Stomach (tissue), 8 donors: ENCODE measurements at regions not wholly inside any gene's neighbourhood (a gene's known extent, or its start where the extent isn't known, plus 50 kb on each side); places are given as distances from the start of the nearest gene placed in this dataset.
A peak's percentile ranks its signal among the peaks of the same experiment; 100 is the strongest.

Experiments
- DNase-seq, 2 donors: peaks; one replicate each; pipeline versions ENCODE4 v3.0.0 to v3.0.0-alpha.2; 2013 to 2019
- H3K27ac ChIP-seq, 5 donors: fragments of 200-600 bp in 4 of 5; sonication (generic) in 4 of 5; one replicate each; pipeline ENCODE4 v1.5.1; 2013 to 2019; ENCODE audit warnings: mild to moderate bottlenecking in 1 of 5, moderate library complexity in 1 of 5
- H3K27me3 ChIP-seq, 3 donors: fragments of 200-600 bp; sonication (generic); one replicate each; pipeline ENCODE4 v1.5.1; 2017 to 2019; ENCODE audit warnings: mixed run types in 1 of 3
- H3K36me3 ChIP-seq, 4 donors: fragments of 200-600 bp; sonication (generic); 1 replicate in 3 of 4; 2 replicates in 1 of 4; pipeline ENCODE4 v1.5.1; 2016 to 2019
- H3K4me1 ChIP-seq, 4 donors: fragments of 200-600 bp; sonication (generic); one replicate each; pipeline ENCODE4 v1.5.1; 2016 to 2019
- H3K4me3 ChIP-seq, 4 donors: fragments of 200-600 bp; sonication (generic) in 3 of 4; one replicate each; pipeline ENCODE4 v1.5.1; 2016 to 2019; ENCODE audit warnings: mild to moderate bottlenecking in 1 of 4
- H3K9me3 ChIP-seq, 4 donors: fragments of 200-600 bp; sonication (generic); one replicate each; pipeline ENCODE4 v1.5.1; 2016 to 2019
- CTCF ChIP-seq, 7 experiments: fragments of 450-650 bp in 4 of 7; fragments of 200-600 bp in 3 of 7; sonication (generic) in 3 of 7; IDR thresholded peaks; one replicate each; pipeline ENCODE4 v1.5.1; 2016 to 2019; ENCODE audit warnings: antibody characterized with exemption in 7 of 7, control low read depth in 2 of 7, mild to moderate bottlenecking in 1 of 7
- EP300 ChIP-seq: sonication (generic); formaldehyde crosslinking; IDR thresholded peaks from one replicate; pipeline ENCODE4 v1.6.1; 2017; ENCODE audit warnings: antibody characterized with exemption
- POLR2A ChIP-seq, 4 donors: fragments of 450-650 bp; IDR thresholded peaks; one replicate each; pipeline ENCODE4 v1.6.1; 2016; ENCODE audit warnings: antibody characterized with exemption in 4 of 4, control low read depth in 2 of 4, mild to moderate bottlenecking in 1 of 4, moderate library complexity in 1 of 4
- POLR2AphosphoS5 ChIP-seq, 3 donors: sonication (generic); formaldehyde crosslinking; IDR thresholded peaks; one replicate each; pipeline ENCODE4 v1.6.1; 2016; ENCODE audit warnings: antibody characterized with exemption in 3 of 3
- WGBS, 5 donors: extraction: QIAGEN DNeasy Blood & Tissue Kit in 3 of 5; methylation state at CpG; one replicate each; pipeline versions ENCODE4 v1.1.5 to v1.1.7; 2013 to 2018; 5-methylcytosine and 5-hydroxymethylcytosine counted together
- intact Hi-C: fragments of 100-400 bp; cut with DNase I; formaldehyde crosslinking; loops from one replicate; pipeline ENCODE4 v1.15.1; 2023; ENCODE audit warnings: low total_unique reads
- donor health status: healthy with polysubstance abuse.
- donor health status: Bipolar disorder and iron deficiency.
- donor health status: healthy.

- DNase-seq, result peak in 1 of 2 donors; percentile 41
- WGBS, 5 donors, result 50 to 64% (median 59%) methylated on average over 7 of the region's 7 CpGs
- Histone ChIP-seq H3K4me1 (peaks cover 0 to 11% (median 0%) of the 10 kb centered on the region in 4 donors), H3K27me3 (peaks cover 0 to 26% (median 0%) of the 10 kb centered on the region in 3 donors), H3K36me3 (no peaks in the 10 kb centered on the region), H3K27ac (no peak overlapping the region), H3K4me3 (no peak overlapping the region), H3K9me3 (no peaks in the 10 kb centered on the region)
- intact Hi-C loops, result no loop called here
- no peak for TF ChIP-seq CTCF (IDR thresholded peaks at IDR 0.05)
- TF ChIP-seq POLR2AphosphoS5 (IDR thresholded peaks at IDR 0.05), result no peak
- no peak for TF ChIP-seq POLR2A (IDR thresholded peaks at IDR 0.05)
- no peak for TF ChIP-seq EP300
Measured at GRCh38 chr11:134519788-134520187, 107.7 kb upstream of the B3GAT1 start.

DNA sequence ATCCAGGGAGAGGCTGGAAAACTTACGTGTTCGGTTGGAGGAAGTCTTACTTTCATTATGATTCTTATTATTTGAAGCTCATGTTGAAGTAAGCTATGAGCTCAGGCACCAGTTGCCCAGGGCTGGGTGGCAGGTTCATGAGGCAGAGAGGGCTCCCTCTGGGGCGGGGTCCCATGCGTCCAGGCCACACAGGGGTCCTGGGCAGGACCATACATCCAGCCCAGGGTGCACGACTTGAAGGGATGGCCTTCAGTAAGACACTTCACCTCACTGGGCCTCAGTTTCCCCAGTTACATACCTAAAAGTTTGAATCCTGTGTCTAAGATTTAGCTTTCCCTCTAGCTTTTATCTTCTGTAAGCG lies 107.3 kb upstream of the B3GAT1 start:
- Histone ChIP-seq H3K27me3 (peaks cover 0 to 26% (median 0%) of the 10 kb centered on the region in 3 donors), H3K27ac (no peak overlapping the region), H3K4me3 (no peak overlapping the region), H3K36me3 (no peaks in the 10 kb centered on the region), H3K9me3 (no peaks in the 10 kb centered on the region), H3K4me1 (peaks cover 0 to 11% (median 0%) of the 10 kb centered on the region in 4 donors)
- WGBS, 5 donors, result 78 to 80% (median 80%) methylated on average over 6 of the region's 6 CpGs
- TF ChIP-seq CTCF (IDR thresholded peaks at IDR 0.05), result no peak
- TF ChIP-seq POLR2A (IDR thresholded peaks at IDR 0.05), result no peak
- no peak for TF ChIP-seq POLR2AphosphoS5 (IDR thresholded peaks at IDR 0.05)
- no peak for TF ChIP-seq EP300
- DNase-seq, result no peak
- intact Hi-C loops, result no loop called here

- Histone ChIP-seq H3K36me3 (no peaks in the 10 kb centered on the region), H3K27ac (no peak overlapping the region), H3K4me3 (no peak overlapping the region), H3K9me3 (no peaks in the 10 kb centered on the region), H3K27me3 (peaks cover 0 to 26% (median 0%) of the 10 kb centered on the region in 3 donors), H3K4me1 (peaks cover 0 to 11% (median 0%) of the 10 kb centered on the region in 4 donors)
- intact Hi-C loops, result no loop called here
- 85 to 92% (median 90%) methylated on average over 18 to 20 of the region's 20 CpGs for WGBS, 5 donors
- TF ChIP-seq EP300 (no peak), POLR2AphosphoS5 (IDR thresholded peaks at IDR 0.05) (no peak), POLR2A (IDR thresholded peaks at IDR 0.05) (no peak), CTCF (IDR thresholded peaks at IDR 0.05) (no peak)
- DNase-seq, result no peak
Measured at GRCh38 chr11:134518616-134519389, 106.8 kb upstream of the B3GAT1 start.

DNA sequence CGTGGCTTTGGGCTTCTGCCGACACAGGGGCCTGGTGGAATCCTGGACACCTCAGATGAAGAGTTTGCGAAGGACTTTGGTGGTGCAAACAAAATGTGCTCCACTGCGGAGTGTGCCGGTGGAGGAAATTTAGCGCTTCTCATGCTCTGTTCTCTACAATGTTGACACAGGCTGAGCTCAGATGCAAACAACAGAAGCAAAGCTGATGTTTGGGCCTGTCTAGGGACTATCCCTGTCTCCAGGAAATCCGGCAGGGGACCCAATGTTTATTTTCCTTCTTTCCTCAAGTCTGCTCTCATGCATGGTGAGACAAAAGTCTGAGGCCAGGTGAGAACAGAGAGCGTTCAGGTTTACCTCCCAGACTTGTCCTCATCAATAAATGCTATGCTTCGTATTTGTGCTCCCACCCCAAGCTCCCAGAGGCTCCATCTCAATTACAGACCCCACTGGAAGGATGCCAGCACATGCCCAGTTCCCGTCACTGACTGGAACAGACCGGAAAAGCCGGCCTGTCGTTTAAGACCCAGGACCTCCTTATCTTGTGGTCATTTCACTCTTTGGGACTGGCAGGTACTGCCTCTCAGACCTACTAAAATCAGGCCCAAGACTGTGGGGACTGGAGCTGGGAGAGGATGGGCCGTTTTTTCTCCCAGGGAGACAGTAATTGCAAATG lies 105.7 kb upstream of the B3GAT1 start:
- H3K27me3 ChIP-seq, result peaks cover 0 to 35% (median 0%) of the 10 kb centered on the region in 3 donors
- no peak for DNase-seq
- WGBS, 5 donors, result 35 to 53% (median 40%) methylated on average over 11 to 14 of the region's 14 CpGs
- H3K27ac ChIP-seq, result peak overlapping the region in 2 of 5 donors; percentile 27 to 49
- H3K4me1 ChIP-seq, result peaks cover 0 to 11% (median 0%) of the 10 kb centered on the region in 4 donors
- no peak overlapping the region for H3K4me3 ChIP-seq
- H3K9me3 ChIP-seq, result no peaks in the 10 kb centered on the region
- H3K36me3 ChIP-seq, result no peaks in the 10 kb centered on the region
- TF ChIP-seq EP300 (no peak), CTCF (IDR thresholded peaks at IDR 0.05) (no peak)
- intact Hi-C loops, result no loop called here
